GM19239 (cell line): ENCODE measurements at regions not wholly inside any gene's neighbourhood (a gene's known extent, or its start where the extent isn't known, plus 50 kb on each side); places are given as distances from the start of the nearest gene placed in this dataset.

Source experiments
- DNase-seq: peaks from one replicate; pipeline ENCODE4 v3.0.0; 2011; ENCODE audit warnings: low spot score; ENCODE audit not compliant: insufficient read length
- FAIRE-seq: peaks from 2 replicates; lab custom pipeline; 2011; peaks lifted over from hg19 to GRCh38; lab: Jason Lieb, UNC

- FAIRE-seq (no peak), DNase-seq (no peak)
Measured at GRCh38 chr18:23383494-23383893, 69.6 kb upstream of the RIOK3 start.

GRCh38 chr18:23384778-23385736 is 68.0 kb upstream of the RIOK3 start:
- DNase-seq (no peak), FAIRE-seq (peak; percentile 21)

- DNase-seq (no peak), FAIRE-seq (no peak)
Measured at GRCh38 chr18:23386317-23386716, 66.8 kb upstream of the RIOK3 start.

- DNase-seq (no peak), FAIRE-seq (no peak)
Measured at GRCh38 chr18:23387265-23387664, 65.8 kb upstream of the RIOK3 start.

- FAIRE-seq = no peak
- no peak for DNase-seq
Measured at GRCh38 chr18:23388357-23388756, 64.7 kb upstream of the RIOK3 start.

GRCh38 chr18:23391156-23391555 is 61.9 kb upstream of the RIOK3 start:
- no peak for FAIRE-seq

GRCh38 chr18:23397907-23398306 is 55.2 kb upstream of the RIOK3 start:
- DNase-seq (no peak), FAIRE-seq (no peak)

More at GRCh38 chr18:23391156-23391555, 61.9 kb upstream of the RIOK3 start:
- no peak for DNase-seq

GRCh38 chr18:23398401-23398800 is 54.7 kb upstream of the RIOK3 start:
- FAIRE-seq = no peak
- DNase-seq = no peak

GRCh38 chr18:23399067-23399466 is 54.0 kb upstream of the RIOK3 start:
- FAIRE-seq (no peak), DNase-seq (no peak)

GRCh38 chr18:23400918-23401317 is 52.2 kb upstream of the RIOK3 start:
- no peak for FAIRE-seq

GRCh38 chr18:23401400-23402347 is 51.4 kb upstream of the RIOK3 start:
- FAIRE-seq (no peak), DNase-seq (no peak)

More at GRCh38 chr18:23400918-23401317, 52.2 kb upstream of the RIOK3 start:
- no peak for DNase-seq
